Muscle layer of colon (tissue), 2 donors: ENCODE measurements at regions not wholly inside any gene's neighbourhood (a gene's known extent, or its start where the extent isn't known, plus 50 kb on each side); places are given as distances from the start of the nearest gene placed in this dataset.

ENCODE experiments used
- H3K27ac ChIP-seq: one replicate; pipeline ENCODE4 v1.7.0; 2013; ENCODE audit warnings: low read depth, mild to moderate bottlenecking, low read length, moderate library complexity
- H3K27me3 ChIP-seq, 2 donors: one replicate each; pipeline ENCODE4 v1.7.0; 2013; ENCODE audit warnings: low read length in 2 of 2, mild to moderate bottlenecking in 2 of 2; ENCODE audit not compliant: insufficient read depth in 2 of 2, control insufficient read depth in 1 of 2
- H3K36me3 ChIP-seq: one replicate; pipeline ENCODE4 v1.7.0; 2013; ENCODE audit warnings: mild to moderate bottlenecking, low read length; ENCODE audit not compliant: insufficient read depth
- H3K4me1 ChIP-seq: one replicate; pipeline ENCODE4 v1.7.0; 2013; ENCODE audit warnings: mild to moderate bottlenecking, low read length; ENCODE audit not compliant: insufficient read depth
- H3K4me3 ChIP-seq, 2 donors: one replicate each; pipeline ENCODE4 v1.7.0; 2013; ENCODE audit warnings: low read length in 2 of 2, low read depth in 1 of 2, mild to moderate bottlenecking in 1 of 2, moderate library complexity in 1 of 2
- H3K9ac ChIP-seq: one replicate; pipeline ENCODE4 v1.7.0; 2013; ENCODE audit warnings: low read length
- H3K9me3 ChIP-seq: one replicate; pipeline ENCODE4 v1.7.0; 2013; ENCODE audit warnings: mild to moderate bottlenecking, low read length
- donor health status: abdominal sarcoma.
- donor health status: Adenocarcinoma of cecum.

- Histone ChIP-seq H3K36me3 (no peaks in the 10 kb centered on the region), H3K9me3 (no peaks in the 10 kb centered on the region), H3K4me1 (no peaks in the 10 kb centered on the region), H3K4me3 (no peak overlapping the region), H3K9ac (no peak overlapping the region), H3K27ac (no peak overlapping the region), H3K27me3 (no peaks in the 10 kb centered on the region)
Observed at GRCh38 chr5:155418960-155419579, 405.5 kb downstream of the KIF4B start.

GRCh38 chr5:155430192-155430591, 416.6 kb downstream of the KIF4B start:
- Histone ChIP-seq H3K4me3 (no peak overlapping the region), H3K27ac (no peak overlapping the region), H3K27me3 (no peaks in the 10 kb centered on the region), H3K9ac (no peak overlapping the region), H3K9me3 (no peaks in the 10 kb centered on the region), H3K4me1 (no peaks in the 10 kb centered on the region), H3K36me3 (no peaks in the 10 kb centered on the region)

GRCh38 chr5:155434267-155434666, 420.7 kb downstream of the KIF4B start:
- Histone ChIP-seq H3K27ac (no peak overlapping the region), H3K9me3 (no peaks in the 10 kb centered on the region), H3K9ac (no peak overlapping the region), H3K4me3 (no peak overlapping the region), H3K36me3 (no peaks in the 10 kb centered on the region), H3K27me3 (no peaks in the 10 kb centered on the region), H3K4me1 (no peaks in the 10 kb centered on the region)

- H3K4me1 ChIP-seq, result no peaks in the 10 kb centered on the region
- H3K9ac ChIP-seq, result no peak overlapping the region
- no peak overlapping the region for H3K27ac ChIP-seq
- no peak overlapping the region for H3K4me3 ChIP-seq
- H3K27me3 ChIP-seq, result no peaks in the 10 kb centered on the region
- no peaks in the 10 kb centered on the region for H3K9me3 ChIP-seq
- no peaks in the 10 kb centered on the region for H3K36me3 ChIP-seq
Observed at GRCh38 chr5:155434681-155435080, 421.1 kb downstream of the KIF4B start.

- no peaks in the 10 kb centered on the region for H3K9me3 ChIP-seq
- no peaks in the 10 kb centered on the region for H3K36me3 ChIP-seq
- H3K27ac ChIP-seq, result no peak overlapping the region
- no peak overlapping the region for H3K4me3 ChIP-seq
- H3K27me3 ChIP-seq, result no peaks in the 10 kb centered on the region
- no peaks in the 10 kb centered on the region for H3K4me1 ChIP-seq
- H3K9ac ChIP-seq, result no peak overlapping the region
Observed at GRCh38 chr5:155441849-155442248, 428.3 kb downstream of the KIF4B start.

GRCh38 chr5:155451106-155451505, 437.6 kb downstream of the KIF4B start:
- Histone ChIP-seq H3K4me1 (no peaks in the 10 kb centered on the region), H3K27ac (no peak overlapping the region), H3K9ac (no peak overlapping the region), H3K4me3 (no peak overlapping the region), H3K36me3 (no peaks in the 10 kb centered on the region), H3K9me3 (no peaks in the 10 kb centered on the region), H3K27me3 (no peaks in the 10 kb centered on the region)

- Histone ChIP-seq H3K4me1 (no peaks in the 10 kb centered on the region), H3K9ac (no peak overlapping the region), H3K4me3 (no peak overlapping the region), H3K36me3 (no peaks in the 10 kb centered on the region), H3K9me3 (no peaks in the 10 kb centered on the region), H3K27me3 (no peaks in the 10 kb centered on the region), H3K27ac (no peak overlapping the region)
Observed at GRCh38 chr5:155455791-155456514, 442.4 kb downstream of the KIF4B start.

- Histone ChIP-seq H3K4me3 (no peak overlapping the region), H3K4me1 (no peaks in the 10 kb centered on the region), H3K9ac (no peak overlapping the region), H3K36me3 (no peaks in the 10 kb centered on the region), H3K27me3 (no peaks in the 10 kb centered on the region), H3K9me3 (no peaks in the 10 kb centered on the region), H3K27ac (no peak overlapping the region)
Observed at GRCh38 chr5:155459889-155460500, 446.4 kb downstream of the KIF4B start.

GRCh38 chr5:155460501-155460931, 447.0 kb downstream of the KIF4B start:
- no peak overlapping the region for H3K9ac ChIP-seq
- no peak overlapping the region for H3K27ac ChIP-seq
- no peaks in the 10 kb centered on the region for H3K4me1 ChIP-seq
- H3K4me3 ChIP-seq, result no peak overlapping the region
- H3K27me3 ChIP-seq, result no peaks in the 10 kb centered on the region
- H3K9me3 ChIP-seq, result no peaks in the 10 kb centered on the region
- H3K36me3 ChIP-seq, result no peaks in the 10 kb centered on the region

GRCh38 chr5:155461304-155461703, 447.7 kb downstream of the KIF4B start:
- Histone ChIP-seq H3K27me3 (no peaks in the 10 kb centered on the region), H3K4me3 (no peak overlapping the region), H3K36me3 (no peaks in the 10 kb centered on the region), H3K9ac (no peak overlapping the region), H3K27ac (no peak overlapping the region), H3K9me3 (no peaks in the 10 kb centered on the region), H3K4me1 (no peaks in the 10 kb centered on the region)

GRCh38 chr5:155466851-155467250, 453.3 kb downstream of the KIF4B start:
- no peaks in the 10 kb centered on the region for H3K36me3 ChIP-seq
- no peak overlapping the region for H3K27ac ChIP-seq
- H3K4me1 ChIP-seq, result no peaks in the 10 kb centered on the region

More at GRCh38 chr5:155466851-155467250, 453.3 kb downstream of the KIF4B start:
- Histone ChIP-seq H3K9ac (no peak overlapping the region), H3K9me3 (no peaks in the 10 kb centered on the region), H3K27me3 (no peaks in the 10 kb centered on the region), H3K4me3 (no peak overlapping the region)
